GM19455 (cell line): ENCODE measurements at regions not wholly inside any gene's neighbourhood (a gene's known extent, or its start where the extent isn't known, plus 50 kb on each side); places are given as distances from the start of the nearest gene placed in this dataset.

ENCODE experiments used
- ATAC-seq: cut with Tn5 transposase; IDR thresholded peaks from one replicate; pipeline ENCODE4 v1.9.1; 2021; ENCODE audit not compliant: unreplicated experiment

DNA sequence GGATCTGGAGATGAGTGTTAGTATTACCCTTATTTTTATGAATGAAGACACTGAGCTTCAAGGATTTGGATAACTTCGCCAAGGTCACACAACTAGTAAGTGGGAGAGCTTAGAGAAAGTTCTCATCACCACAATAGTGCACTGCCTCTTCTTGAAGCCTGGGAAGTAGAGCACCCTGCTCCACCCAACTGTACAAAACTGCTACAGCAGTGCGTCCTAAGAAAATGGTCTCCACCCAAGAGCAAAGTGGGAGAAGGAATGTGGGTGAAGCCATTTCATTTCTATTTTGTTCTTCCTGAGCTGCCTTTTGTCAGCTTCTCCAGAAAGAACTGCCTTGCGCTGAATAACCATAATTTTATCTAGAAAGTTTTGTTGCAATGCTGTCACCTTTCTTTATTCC is 403.9 kb upstream of the FAT3 start:
- no peak for ATAC-seq

DNA sequence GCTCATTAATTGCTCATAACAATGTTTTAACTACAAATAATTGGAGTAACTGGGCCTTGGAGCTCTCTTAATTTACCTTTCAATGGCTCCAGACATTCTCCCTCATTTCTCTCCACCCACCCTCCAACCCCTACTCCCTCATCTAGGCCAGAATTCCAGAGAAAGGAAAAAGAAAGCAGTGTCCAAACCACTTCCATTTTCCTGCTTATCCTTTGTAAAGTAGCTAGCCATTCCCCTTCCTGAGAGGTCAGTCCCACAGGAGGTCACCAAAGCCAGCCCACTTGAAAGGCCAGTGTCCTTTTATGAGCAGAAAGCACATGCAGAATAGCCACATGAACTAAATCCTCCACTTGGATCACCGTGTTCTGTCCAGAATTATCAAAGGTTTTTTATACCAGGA is 404.8 kb upstream of the FAT3 start:
- no peak for ATAC-seq

- ATAC-seq = no peak
These were observed 405.4 kb upstream of the FAT3 start for GRCh38 chr11:91819195-91819594.

GRCh38 chr11:91817996-91818395 is 406.6 kb upstream of the FAT3 start:
- no peak for ATAC-seq

DNA sequence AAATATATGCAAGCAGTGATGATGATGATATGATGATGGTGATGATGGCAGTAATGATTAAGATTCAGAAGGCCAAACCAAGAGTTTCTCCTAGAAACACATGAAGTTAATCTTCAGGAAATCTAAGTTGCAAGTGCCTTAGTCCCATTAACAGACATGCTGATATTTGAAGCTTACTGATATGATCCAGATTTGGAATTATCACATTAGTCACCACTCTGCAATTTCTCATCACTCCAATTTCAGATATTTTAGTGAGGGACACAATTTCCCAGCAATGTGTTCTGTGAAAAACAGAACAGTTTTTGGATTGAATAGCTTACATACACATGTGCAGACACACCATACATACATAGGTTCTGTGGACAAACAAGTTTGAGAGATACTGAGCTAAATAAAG is 411.4 kb upstream of the FAT3 start:
- ATAC-seq = no peak

DNA sequence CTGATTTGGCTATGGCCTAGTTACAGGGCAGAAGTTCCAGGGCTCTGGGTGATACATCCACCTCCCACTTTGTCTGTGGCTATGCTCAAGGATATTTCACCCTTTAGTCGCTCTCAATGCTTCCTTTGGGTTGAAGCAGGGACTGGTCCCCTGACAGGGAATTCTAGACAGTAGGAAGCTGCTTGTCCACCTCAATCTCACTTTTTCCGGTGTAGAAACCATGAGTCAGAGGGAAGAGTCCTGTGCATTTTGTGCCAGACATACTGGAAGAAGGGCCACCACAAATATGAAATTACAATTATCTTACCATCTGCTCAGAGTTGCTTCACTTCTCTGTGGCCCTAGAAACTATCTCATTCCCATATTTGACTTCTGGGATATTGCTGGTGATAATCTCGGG is 413.7 kb upstream of the FAT3 start:
- no peak for ATAC-seq

GRCh38 chr11:91805293-91805692 is 419.3 kb upstream of the FAT3 start:
- ATAC-seq = no peak

DNA sequence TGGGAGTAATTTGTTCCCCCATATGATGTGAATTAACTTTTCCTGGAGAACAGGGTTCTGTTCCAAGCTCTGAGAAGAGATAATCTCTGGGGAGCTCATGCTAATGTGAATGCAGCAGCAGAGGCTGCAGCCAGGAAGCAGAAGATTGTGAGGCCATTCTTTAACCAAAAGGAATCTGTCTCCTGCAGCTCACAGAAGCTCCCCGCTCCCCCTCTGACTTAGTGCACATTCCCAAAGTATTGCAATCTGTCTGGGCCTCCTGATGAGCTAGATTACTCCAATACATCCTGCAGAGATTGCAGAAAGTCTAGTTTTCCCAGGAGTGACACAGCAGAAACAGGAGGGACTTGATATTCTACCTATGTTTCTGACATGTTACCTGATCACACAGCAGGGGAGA is 420.6 kb upstream of the FAT3 start:
- no peak for ATAC-seq

DNA sequence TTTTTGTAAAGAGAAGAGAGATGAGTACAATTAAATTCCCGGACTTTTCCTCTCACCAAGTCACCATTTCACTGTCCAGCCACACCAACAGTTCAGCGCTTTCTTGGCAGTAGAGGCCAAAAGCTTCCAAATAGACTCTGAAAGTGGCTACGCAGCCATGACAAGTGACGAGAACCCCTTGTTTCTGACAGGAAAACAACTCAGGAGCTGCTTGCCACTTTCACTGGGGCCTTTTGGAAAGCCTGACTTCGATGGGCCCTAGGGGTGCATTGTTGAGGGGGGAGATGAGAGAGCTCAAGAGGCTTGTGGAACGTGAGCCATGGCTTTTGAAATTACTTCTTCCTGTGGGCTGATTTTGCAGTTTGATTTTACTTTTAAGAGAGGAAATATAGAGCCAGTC is 422.1 kb upstream of the FAT3 start:
- ATAC-seq = no peak

- no peak for ATAC-seq
These were observed 424.3 kb upstream of the FAT3 start for GRCh38 chr11:91800208-91800914.

DNA sequence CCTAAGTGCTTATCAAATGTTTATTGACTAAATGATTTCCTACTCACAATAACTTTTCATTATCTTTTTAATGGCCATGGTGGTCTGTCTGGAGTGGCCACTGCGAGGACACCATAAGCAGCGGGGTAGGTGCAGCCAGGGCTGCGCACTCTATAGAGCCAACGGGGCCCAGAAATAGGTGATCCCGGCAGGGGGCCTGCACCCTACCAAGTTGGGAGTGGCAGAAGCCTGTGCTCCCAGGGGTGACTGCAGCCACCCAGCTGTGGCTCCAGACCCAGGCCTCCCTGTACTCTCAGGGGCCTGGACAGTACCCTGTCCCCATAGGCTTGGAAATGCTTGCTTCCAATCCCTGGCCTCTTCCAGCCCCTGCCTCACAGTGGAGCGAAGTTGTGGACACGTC is 426.4 kb upstream of the FAT3 start:
- ATAC-seq = no peak

DNA sequence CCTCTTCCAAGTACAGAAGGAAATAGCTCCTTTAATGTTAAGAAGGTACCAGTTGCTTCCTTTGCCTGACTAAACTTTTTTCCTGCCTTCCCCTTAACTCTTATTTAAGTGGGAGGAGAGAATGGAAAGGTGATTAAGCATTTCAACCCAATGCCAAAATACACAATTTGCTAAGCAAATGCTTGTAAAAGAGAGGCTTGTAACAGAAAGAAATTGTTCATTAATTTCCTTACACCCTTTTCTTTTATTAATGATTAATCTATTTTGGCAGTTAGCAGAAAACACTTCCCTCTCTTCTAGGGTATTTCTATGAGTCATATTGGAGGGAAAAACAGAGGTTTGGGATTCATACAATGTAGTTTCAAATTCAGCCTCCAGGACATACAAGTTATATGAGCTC is 427.6 kb upstream of the FAT3 start:
- no peak for ATAC-seq

- no peak for ATAC-seq
These were observed 429.3 kb upstream of the FAT3 start for GRCh38 chr11:91795139-91795887.

GRCh38 chr11:91794146-91794545 is 430.5 kb upstream of the FAT3 start:
- ATAC-seq = no peak

DNA sequence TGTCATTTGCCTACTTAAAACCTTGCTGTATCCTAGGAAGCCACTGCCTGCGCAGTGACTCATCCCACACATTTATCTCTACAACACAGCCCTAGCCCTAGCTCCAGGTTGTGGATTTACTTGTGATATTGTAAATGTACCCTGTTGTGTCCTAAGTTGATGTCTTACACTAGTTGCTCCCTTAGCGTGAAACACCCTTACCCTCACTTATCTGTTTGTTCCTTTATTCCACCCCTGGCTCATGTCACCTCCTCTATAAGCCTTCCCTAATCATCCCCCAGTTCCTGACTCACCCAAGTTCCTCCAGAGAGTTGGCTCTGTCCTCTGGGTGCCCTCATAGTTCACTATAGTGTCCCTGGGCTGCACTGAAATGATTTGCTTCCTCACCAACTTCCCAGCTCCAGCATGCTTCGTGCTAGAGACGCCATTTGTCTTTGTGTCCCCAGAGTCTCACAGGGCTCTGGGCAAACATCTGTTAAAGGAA is 431.8 kb upstream of the FAT3 start:
- no peak for ATAC-seq

DNA sequence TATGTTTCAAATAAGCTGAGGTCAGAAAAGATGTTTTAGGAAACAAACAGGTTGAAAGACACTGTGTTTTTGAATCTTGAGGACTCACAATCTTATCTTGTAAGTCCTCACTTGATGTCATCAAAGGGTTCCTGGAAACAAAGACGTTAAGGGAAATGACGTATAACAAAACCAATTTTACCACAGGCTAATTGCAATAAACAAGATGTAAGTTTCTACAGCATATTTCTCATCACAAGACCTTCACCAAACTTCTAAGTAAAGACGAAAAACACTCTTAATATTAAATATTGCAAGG is 433.5 kb upstream of the FAT3 start:
- ATAC-seq = no peak

GRCh38 chr11:91790346-91791170 is 434.1 kb upstream of the FAT3 start:
- ATAC-seq = no peak

DNA sequence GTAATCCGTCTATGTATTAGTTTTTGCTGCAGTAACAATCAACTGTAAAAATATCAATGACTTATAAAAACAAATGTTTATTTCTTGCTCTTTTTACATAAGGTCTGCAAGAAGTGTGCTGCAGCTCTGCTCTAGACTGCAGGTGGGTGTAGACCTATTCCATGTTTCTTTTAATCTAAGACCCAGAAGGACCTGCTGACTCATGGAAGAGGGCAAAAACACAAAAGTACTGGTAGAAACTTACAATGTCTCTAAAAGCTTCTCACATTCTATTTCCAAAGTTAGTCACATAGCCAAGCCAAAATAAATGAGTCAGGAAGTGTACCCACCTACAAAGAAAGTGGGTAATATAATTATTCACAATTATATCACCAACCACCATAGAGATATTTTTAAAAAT is 435.9 kb upstream of the FAT3 start:
- no peak for ATAC-seq

- ATAC-seq = no peak
These were observed 438.5 kb upstream of the FAT3 start for GRCh38 chr11:91786097-91786496.

- no peak for ATAC-seq
These were observed 441.4 kb upstream of the FAT3 start for GRCh38 chr11:91783173-91783572.

GRCh38 chr11:91778758-91779157 is 445.9 kb upstream of the FAT3 start:
- no peak for ATAC-seq

DNA sequence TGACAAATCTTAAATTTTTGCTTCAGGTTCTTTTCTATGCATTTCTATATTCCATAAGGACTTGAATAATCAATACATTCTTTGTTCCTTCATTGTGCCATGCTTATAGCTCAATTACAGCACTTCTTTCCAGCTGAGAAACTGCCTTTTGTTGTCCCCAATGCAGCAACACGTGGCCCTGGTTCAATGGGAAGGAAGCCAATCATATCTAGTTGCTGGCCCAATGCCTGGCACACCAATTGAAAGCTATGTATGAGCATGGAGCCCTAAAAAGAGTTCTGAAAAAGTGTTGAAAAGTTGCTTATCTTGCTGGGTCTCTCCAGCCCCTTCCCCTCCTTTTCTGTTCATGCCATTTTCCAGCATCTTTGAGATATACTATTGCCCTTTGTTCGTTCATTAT is 448.0 kb upstream of the FAT3 start:
- no peak for ATAC-seq
